OCI-M2 (cell line): ENCODE measurements at regions not wholly inside any gene's neighbourhood (a gene's known extent, or its start where the extent isn't known, plus 50 kb on each side); places are given as distances from the start of the nearest gene placed in this dataset.

Experiments used
- DNase-seq: peaks from one replicate; lab custom pipeline; 2025; ENCODE audit not compliant: unreplicated experiment; lab: John Stamatoyannopoulos, UW

DNA sequence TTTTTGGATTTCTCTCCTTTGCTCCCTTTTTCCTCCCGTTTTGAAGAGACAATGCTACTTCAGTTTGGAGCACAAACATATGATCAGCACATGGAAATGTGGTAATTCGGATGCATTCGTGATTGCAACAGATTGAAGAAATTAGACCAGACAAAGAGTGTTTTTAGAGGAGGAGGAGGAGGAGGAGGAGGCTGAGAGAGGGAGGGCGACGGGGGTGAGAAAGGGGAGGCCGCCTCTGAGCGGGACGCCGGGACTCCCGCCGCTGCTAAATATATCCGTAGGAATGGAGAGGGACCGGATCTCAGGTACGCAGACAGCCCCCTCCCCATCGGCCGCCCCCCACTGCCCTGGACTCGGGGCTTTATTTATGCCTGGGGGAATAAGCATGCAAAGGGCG, 179.3 kb downstream of the SEC14L1 start:
- DNase-seq = no peak

DNA sequence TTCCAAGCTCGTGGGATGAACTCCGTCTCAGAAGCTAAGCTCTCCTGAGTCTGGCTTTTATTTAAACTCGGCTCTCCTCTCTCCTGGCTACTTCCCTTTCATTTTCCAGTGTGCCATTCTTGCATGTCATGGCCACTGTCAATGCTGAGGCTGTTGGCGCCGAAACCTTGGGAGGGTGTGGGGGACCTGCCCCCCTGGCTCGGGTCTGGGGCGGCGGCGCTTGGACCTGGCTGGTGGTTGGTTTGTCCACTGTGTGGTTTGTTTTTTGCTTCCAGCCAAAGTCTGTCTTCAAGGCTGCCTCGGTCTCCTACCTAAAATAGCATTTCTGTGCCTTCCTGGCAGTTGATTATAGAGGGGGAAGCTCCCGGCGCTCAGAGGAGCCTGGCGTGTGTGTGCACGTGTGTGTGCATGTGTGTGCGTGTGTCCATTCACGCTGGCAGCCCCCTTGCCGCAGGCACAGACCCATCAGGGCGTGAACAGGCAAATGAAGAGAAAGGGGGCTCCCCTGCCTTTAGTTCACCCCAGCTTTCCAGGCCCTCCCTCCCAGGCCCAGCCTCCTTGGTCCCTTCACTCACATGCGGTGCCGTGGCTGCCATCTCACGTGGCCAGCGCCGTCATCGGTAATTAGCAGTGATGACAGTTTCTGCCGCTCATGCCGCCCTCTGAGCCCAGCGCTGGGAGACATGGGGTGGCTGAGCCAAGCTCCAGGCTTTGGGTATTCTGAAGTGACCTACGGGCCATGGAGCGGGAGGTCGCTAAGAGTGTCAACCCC, 179.9 kb downstream of the SEC14L1 start:
- DNase-seq = no peak

- DNase-seq = no peak
Observed at GRCh38 chr17:77321649-77322513, 181.1 kb downstream of the SEC14L1 start.

DNA sequence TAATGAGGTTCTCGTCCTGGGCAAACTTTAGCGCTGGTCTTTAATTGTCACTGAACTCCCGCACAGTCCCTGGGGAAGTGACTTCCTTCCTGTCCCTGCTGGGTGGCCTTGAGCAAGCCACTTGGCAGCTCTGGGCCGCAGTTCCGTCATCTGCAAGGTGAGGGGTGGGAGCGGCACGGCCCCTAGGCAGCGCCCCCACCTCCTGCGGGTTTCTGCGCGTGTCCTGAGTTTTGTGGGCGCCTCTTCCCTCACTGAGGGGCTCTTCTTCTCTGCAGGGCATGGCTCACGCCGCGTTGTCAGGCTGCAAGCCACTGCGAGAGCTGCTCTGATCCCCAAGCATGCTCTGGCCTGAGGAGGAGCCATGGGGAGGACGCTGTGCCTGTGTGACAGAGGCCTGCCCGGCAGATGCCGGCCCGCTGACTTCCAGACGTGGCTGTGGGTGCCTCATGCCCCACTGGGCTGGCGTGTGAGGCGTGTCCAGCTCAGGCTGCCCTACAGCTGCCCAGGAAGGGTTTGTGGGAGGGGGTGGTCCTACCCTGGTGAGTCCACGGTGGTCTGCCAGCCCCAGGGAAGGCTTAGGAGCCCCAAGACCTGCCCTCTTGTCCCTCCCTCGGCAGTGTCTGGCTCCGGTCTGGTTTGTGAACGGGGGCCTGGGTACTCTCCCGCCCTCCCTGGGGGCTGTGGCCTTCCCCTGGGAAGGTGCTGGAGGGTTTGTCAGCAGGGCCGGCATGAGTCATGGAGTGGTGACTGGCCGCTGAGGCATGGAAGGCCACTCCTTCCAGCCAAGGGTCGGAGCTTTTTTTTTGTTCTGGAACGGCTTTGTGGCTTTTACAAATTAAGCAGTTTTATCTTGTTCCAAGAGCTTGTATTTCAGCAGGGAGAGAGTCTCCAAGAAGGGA, 182.0 kb downstream of the SEC14L1 start:
- DNase-seq = no peak

GRCh38 chr17:77323413-77324171, 182.8 kb downstream of the SEC14L1 start:
- no peak for DNase-seq

GRCh38 chr17:77324227-77324626, 183.5 kb downstream of the SEC14L1 start:
- DNase-seq = no peak

DNA sequence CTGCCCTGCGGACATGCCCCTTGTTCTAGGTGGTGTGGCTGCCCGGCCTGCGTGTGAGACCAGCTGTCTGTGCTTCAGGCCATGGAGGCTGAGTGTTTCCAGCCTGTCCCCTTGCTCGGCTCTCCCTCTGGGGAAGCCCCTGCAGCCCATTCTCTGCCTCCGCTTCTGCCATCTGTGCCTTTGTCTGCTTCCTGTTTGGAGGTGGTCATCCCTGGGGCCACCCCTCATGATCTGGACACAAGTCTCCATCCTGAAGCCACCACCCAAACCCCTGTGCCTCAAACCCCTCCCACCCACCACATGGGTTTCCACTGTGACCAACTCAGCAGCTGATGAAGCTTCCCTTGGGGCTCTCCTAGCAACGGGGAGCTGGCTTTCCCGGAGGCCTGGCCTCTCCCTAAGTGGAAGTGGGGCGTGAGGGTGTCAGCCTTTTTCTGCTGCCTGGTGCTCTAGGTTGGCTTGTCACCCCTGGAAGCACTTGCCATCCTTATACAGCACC, 184.9 kb downstream of the SEC14L1 start:
- DNase-seq = no peak

DNA sequence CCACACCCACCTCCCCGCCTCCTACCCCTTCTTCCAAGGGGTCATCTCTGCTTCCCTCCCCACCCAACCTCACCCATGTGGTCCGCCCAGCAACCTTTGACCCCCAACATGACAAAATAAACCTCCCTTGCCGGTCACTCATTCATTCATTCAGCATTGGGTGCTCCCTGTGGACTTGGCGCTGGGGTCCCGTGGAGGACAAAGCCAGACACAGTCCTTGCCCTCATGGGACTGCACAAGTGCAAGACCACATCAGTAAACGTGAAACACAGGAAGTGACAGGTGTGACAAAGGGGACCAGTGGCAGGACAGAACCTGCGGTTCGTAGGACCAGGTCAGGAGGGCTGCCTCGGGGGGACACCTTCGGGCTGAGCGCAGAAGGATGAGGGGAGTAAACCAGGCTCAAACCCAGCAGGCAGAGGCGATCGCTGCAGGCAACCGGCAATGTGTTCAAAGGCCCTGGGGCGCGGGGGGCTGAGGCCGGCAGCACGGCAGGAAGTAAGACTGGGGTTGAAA, 185.4 kb downstream of the SEC14L1 start:
- DNase-seq = no peak

DNA sequence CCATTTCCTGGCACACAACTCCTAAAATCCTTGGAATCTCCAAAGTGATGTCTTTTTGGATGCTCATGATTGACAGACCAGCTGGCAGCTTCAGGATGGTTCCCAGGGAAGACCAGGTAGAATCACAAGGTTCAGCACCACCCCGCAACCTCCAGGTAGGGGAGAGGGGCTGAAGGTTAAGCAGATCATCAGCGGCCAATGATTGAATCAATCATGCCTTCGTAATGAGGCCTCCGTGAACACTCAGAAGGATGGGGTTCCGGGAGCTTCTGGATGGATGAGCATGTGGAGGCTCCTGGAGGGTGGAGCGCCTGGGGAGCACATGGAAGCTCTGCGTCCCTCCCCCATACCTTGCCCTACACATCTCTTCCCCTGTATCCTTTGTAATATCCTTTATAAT, 185.9 kb downstream of the SEC14L1 start:
- DNase-seq = no peak

DNA sequence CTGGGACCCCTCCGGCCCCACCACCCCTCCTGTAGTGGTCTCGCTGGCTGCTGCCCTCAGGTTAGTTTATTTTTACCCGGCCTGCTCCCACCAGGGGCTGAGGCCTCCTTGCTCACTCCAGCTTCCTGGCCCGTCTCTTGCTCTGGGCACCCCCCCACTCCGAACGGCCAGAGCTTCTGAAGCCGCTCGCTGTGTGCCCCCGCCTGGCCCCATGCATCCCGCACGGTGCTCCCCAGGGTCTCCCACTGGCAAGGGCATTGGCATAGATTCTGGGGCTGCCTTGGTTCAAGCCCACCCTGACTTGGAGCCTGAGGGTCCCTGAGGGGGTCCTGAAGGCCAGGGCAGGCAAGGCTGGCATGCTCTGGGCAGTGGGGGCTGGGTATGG, 186.4 kb downstream of the SEC14L1 start:
- no peak for DNase-seq

DNA sequence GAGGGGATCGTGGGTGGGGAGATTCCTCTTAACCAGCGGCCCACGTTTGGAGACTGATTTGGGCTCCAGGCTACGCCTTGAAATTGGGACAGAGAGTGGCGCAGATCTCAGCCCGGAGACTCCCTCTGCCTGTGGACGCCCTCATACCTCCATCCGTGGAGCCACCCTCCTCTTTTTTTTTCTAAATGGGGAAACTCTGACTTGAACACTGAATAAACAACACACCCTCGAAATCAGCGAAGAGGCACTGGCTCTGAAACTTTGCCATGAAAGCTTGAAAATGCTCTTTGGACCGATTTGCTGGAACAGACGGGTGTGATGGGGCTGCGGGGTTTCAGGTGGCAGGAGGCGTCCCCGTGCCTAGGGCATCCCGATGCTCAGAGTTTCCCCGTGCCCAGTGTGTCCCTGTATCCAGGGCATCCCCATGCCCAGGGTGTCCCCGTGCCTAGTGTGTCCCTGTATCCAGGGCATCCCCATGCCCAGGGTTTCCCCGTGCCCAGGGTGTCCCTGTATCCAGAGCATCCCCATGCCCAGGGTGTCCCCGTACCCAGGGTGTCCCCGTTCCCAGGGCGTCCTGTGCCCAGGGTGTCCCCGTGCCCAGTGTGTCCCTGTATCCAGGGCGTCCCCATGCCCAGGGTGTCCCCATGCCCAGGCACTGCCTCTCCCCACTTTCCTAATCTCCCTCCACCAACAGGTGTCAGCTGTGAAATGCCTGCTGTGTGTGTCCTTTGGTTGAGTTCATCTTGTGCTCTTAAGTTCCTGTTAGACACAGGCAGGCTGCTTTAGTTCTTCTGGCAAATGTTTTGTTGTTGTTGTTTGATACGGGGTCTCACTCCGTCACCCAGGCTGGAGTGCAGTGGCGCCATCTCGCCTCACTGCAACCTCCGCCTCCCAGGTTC, 187.0 kb downstream of the SEC14L1 start:
- no peak for DNase-seq

DNA sequence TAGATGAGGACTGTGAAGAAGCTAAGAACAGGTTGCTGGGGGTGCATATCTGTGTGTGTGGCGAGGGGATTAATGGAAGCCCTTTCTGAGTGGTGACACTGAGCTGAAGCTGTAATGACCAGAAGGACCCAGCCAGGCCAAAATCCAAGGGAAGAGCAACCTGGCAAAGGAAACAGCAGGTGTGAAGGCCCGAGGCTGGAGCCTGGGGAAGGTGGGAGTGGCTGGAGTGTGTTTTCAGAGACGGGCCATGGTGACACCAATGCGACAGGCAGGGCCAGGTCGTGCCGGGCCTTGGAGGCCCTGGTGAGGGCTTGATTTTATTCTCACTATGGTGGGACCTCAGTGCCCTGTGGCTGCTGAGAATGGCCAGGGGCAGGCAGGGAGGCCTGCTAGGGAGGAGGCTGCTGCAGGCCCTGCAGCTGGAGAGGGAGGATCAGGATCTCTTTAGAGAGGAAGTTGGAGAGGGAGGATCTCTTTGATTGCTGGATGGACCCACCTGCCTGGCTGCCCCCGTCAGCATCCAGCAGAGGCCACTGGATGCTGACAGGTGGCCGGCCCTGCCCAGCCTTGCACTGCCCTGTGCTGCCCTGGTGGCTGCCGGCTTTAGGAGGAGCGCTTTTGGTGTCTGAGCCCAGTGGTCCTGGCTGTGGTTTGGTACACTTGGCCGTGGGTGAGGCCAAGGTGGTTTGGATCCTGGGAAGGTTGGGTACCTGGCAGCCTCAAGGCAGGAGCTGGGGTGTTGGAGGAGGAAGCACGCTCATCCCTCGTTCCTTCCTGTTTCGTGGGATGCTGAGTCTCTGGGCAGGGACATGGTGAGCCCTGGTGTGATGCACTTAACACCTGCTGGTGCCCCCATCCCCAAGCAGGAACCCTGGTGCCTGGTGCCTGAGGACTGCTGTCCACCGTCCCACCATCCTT, 188.3 kb downstream of the SEC14L1 start:
- DNase-seq = no peak

DNA sequence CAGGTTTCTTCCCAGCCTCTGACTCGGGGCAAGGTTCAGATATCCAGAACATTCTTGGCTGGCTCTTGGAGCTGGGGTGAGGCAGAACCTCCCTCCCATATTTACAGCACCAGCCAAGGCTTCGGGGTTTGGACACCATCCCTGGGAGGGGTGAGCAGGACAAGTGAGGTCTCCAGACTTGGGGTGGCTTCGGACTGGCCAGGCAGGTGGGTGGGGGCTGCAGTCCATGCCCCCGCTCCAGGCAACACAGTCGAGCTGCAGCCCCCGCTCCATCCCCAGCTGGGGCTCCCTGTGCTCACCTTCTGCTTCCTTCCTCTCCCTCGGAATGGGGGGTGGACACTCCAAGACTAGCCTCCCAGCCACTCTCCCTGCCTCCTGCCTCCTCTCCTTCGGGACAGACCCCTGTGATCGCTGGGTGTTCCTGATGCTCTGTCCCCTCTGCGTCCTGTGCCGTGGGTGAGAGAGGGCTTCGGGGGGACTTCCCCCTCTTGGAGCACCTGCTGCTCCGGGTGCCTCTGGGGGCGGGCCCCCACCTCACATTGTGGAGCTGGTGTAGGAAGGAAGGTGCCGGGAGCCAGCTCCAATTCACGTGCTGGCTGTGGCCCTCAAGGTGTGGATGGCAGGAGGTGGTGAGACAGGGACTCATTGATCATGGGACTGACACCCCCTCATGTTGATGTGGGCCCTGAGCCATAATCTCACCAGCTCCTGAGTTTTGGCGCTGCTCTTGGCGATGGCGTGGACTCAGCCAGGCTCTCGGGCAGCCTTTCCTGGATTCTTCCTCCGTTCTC, 189.2 kb downstream of the SEC14L1 start:
- DNase-seq = no peak

DNA sequence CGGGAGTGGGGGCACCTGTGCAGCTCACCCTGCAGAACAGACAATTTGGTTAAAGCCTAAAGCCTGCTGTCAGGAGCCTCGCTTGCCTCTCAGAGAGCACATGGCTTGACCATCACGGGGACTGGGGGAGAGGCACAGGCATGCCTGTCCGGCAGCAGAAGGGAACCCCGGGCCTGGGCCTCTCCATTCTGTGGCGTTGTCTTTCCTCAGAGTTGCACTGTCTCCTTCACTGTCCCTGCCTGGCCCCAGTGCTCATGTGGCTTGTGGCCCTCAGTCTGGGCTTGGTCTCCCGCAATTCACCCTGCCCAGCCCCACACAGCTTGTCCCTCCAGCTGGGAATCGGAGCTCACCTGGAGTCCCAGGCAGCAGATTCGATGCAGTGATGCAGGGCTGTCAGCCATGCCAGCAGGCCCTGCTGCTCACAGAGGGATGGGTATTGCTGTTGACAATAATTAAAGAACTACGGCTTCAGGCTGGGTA, 189.9 kb downstream of the SEC14L1 start:
- no peak for DNase-seq

DNA sequence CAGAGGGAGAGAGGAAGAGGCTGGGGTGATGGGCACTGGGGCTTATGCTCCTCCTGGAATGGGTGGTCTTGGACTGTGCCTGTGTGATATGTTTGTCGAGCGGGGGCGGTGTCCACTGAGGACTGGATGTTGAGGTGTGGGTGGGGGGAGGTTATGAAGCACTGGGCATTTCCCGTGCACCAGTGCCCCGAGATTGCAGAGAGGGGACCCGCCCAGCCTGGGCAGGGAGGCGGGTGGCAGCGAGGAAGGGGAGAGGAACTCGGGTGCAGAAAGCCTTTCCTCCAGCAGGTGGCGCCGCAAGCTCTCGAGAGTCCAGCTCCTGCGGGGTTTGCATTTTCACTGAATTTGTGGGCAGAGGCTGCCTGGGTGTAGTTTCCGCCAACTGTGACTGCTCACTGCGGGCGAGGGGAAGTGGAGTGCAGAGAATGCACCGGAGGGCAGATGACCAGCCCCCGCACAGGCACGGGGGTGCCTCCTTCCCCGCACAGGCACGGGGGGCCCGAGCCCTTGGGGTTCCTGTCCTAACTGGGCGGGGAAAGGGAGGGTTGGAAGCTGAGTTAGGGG, 190.6 kb downstream of the SEC14L1 start:
- peak; percentile 57 for DNase-seq

DNA sequence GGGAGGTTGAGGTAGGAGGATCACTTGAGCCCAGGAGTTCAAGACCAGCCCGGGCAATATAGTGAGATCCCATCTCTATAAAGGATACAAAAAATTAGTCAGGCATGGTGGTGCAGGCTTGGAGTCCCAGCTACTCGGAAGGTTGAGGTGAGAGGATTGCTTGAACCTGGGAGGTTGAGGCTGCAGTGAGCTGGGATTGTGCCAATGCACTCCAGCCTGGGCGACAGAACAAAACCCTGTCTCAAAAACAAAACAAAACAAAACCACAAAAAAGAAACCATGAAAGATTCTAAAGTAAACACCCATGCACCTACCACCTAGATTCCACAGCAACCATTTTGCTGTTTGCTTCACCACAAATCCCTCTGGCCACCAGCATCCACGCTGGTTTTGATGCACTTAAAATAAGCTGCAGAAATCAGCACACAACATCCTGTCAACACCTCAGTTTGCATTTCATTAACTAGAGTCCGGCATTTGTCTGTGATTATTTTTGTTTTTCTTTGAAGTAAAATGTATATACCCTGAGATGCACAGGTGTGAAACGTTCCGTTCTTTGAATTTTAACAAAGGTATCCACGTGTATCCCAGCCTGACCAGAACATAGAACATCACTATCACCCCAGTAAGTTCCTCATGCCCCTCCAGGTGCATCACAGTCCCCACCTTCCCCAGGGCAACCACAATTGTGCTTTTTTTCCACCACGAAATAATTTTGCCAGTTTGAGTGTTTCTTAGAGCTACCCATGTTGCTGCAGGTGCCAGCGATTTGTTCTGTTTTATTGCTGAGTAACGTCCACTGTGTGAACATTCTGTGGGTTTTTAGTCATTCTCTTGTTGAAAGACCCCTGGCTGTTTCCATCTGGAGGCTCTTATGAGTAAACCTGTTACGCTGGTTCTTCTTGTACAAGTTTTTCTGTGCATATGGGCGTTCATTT, 191.5 kb downstream of the SEC14L1 start:
- DNase-seq = no peak
